WI38 (cell line): ENCODE measurements at regions not wholly inside any gene's neighbourhood (a gene's known extent, or its start where the extent isn't known, plus 50 kb on each side); places are given as distances from the start of the nearest gene placed in this dataset.

Experiments
- H3K4me3 ChIP-seq: 2 replicates; pipeline ENCODE4 v1.5.1; 2011; ENCODE audit warnings: low read depth, mild to moderate bottlenecking, control low read depth, low read length
- CTCF ChIP-seq: IDR thresholded peaks from 2 replicates; pipeline ENCODE4 v1.5.1; 2012; ENCODE audit warnings: low read depth, mild to moderate bottlenecking, control low read depth, low read length

- no peak for TF ChIP-seq CTCF
- no peak overlapping the region for H3K4me3 ChIP-seq
Observed at GRCh38 chr5:167180906-167181305, 1110.5 kb upstream of the WWC1 start.

- no peak for TF ChIP-seq CTCF
- no peak overlapping the region for H3K4me3 ChIP-seq
Observed at GRCh38 chr5:167205881-167206280, 1085.6 kb upstream of the WWC1 start.

GRCh38 chr5:167207081-167207480, 1084.4 kb upstream of the WWC1 start:
- TF ChIP-seq CTCF: no peak
- no peak overlapping the region for H3K4me3 ChIP-seq

- no peak overlapping the region for H3K4me3 ChIP-seq
- TF ChIP-seq CTCF: no peak
Observed at GRCh38 chr5:167208911-167209310, 1082.5 kb upstream of the WWC1 start.

- H3K4me3 ChIP-seq: no peak overlapping the region
- no peak for TF ChIP-seq CTCF
Observed at GRCh38 chr5:167217097-167217743, 1074.2 kb upstream of the WWC1 start.

GRCh38 chr5:167219298-167219697, 1072.1 kb upstream of the WWC1 start:
- TF ChIP-seq CTCF: no peak
- H3K4me3 ChIP-seq: no peak overlapping the region

- no peak for TF ChIP-seq CTCF
- H3K4me3 ChIP-seq: no peak overlapping the region
Observed at GRCh38 chr5:167226386-167226785, 1065.1 kb upstream of the WWC1 start.
